Gastrocnemius medialis (tissue), 4 donors: ENCODE measurements at regions not wholly inside any gene's neighbourhood (a gene's known extent, or its start where the extent isn't known, plus 50 kb on each side); places are given as distances from the start of the nearest gene placed in this dataset.

Source experiments
- CTCF ChIP-seq, 5 experiments: fragments of 450-650 bp in 3 of 5; fragments of 200-600 bp in 2 of 5; sonication (generic) in 2 of 5; IDR thresholded peaks in 4 of 5; conservative IDR thresholded peaks in 1 of 5; 1 replicate in 4 of 5; 2 replicates in 1 of 5; pipeline ENCODE4 v1.5.1; 2016 to 2019; ENCODE audit warnings: antibody characterized with exemption in 5 of 5, mild to moderate bottlenecking in 3 of 5, moderate library complexity in 3 of 5
- POLR2A ChIP-seq, 2 donors: fragments of 450-650 bp; IDR thresholded peaks; one replicate each; pipeline ENCODE4 v1.6.1; 2017; ENCODE audit warnings: antibody characterized with exemption in 2 of 2, mild to moderate bottlenecking in 2 of 2, moderate library complexity in 2 of 2

- TF ChIP-seq POLR2A (IDR thresholded peaks at IDR 0.05) (no peak), CTCF (IDR thresholded peaks at IDR 0.05 in 4 of 5, conservative IDR thresholded peaks at IDR 0.05 in 1 of 5) (no peak)
These were observed 1095.7 kb downstream of the FLRT2 start for GRCh38 chr14:86625637-86626036.
